Neuronal stem cell (in vitro differentiated cells): ENCODE measurements at regions not wholly inside any gene's neighbourhood (a gene's known extent, or its start where the extent isn't known, plus 50 kb on each side); places are given as distances from the start of the nearest gene placed in this dataset.

Experiments
- DNase-seq: peaks from one replicate; pipeline ENCODE4 v3.0.0-alpha.2; 2013; ENCODE audit warnings: low spot score
- H2AFZ ChIP-seq: one replicate; pipeline ENCODE4 v1.6.1; 2013; ENCODE audit warnings: mild to moderate bottlenecking, low read length, inconsistent platforms
- H2AK5ac ChIP-seq: 2 replicates; pipeline ENCODE4 v1.6.1; 2013; ENCODE audit warnings: low read depth, mild to moderate bottlenecking, inconsistent platforms, low read length, moderate library complexity, mixed read lengths
- H2BK120ac ChIP-seq: 2 replicates; pipeline ENCODE4 v1.6.1; 2013; ENCODE audit warnings: low read depth, mild to moderate bottlenecking, inconsistent platforms, low read length, moderate library complexity, mixed read lengths
- H2BK12ac ChIP-seq: one replicate; pipeline ENCODE4 v1.6.1; 2013; ENCODE audit warnings: low read length, inconsistent platforms
- H2BK15ac ChIP-seq: 2 replicates; pipeline ENCODE4 v1.6.1; 2013; ENCODE audit warnings: mild to moderate bottlenecking, low read length, inconsistent platforms, mixed read lengths
- H2BK5ac ChIP-seq: one replicate; pipeline ENCODE4 v1.6.1; 2013; ENCODE audit warnings: inconsistent platforms, mild to moderate bottlenecking, low read length, moderate library complexity
- H3K14ac ChIP-seq: one replicate; pipeline ENCODE4 v1.6.1; 2013; ENCODE audit warnings: low read length, inconsistent platforms
- H3K18ac ChIP-seq: 2 replicates; pipeline ENCODE4 v1.6.1; 2013; ENCODE audit warnings: low read length, inconsistent platforms
- H3K23ac ChIP-seq: 2 replicates; pipeline ENCODE4 v1.6.1; 2013; ENCODE audit warnings: low read depth, mild to moderate bottlenecking, mixed read lengths, low read length, inconsistent platforms; ENCODE audit not compliant: poor library complexity
- H3K27ac ChIP-seq: replicated peaks from 3 replicates; pipeline ENCODE4 v1.5.1; 2013; ENCODE audit warnings: low read length, inconsistent platforms
- H3K27me3 ChIP-seq, 3 experiments: 2 replicates each; pipeline ENCODE4 v1.6.1; 2013; ENCODE audit warnings: low read length in 3 of 3, mild to moderate bottlenecking in 2 of 3, inconsistent platforms in 1 of 3, low read depth in 1 of 3, mixed read lengths in 1 of 3, moderate library complexity in 1 of 3; ENCODE audit not compliant: control insufficient read depth in 3 of 3, insufficient read depth in 3 of 3
- H3K36me3 ChIP-seq, 2 donors: replicated peaks in 1 of 2; 2 replicates each; pipeline ENCODE4 v1.6.1; 2013; ENCODE audit warnings: low read length in 2 of 2; ENCODE audit not compliant: control insufficient read depth in 2 of 2, insufficient read depth in 2 of 2
- H3K4ac ChIP-seq: 2 replicates; pipeline ENCODE4 v1.6.1; 2013; ENCODE audit warnings: inconsistent platforms, mild to moderate bottlenecking, low read length, moderate library complexity
- H3K4me1 ChIP-seq, 2 donors: 1 replicate in 1 of 2; 2 replicates in 1 of 2; pipeline ENCODE4 v1.6.1; 2013; ENCODE audit warnings: low read length in 2 of 2, low read depth in 1 of 2; ENCODE audit not compliant: control insufficient read depth in 2 of 2, insufficient read depth in 1 of 2
- H3K4me2 ChIP-seq: one replicate; pipeline ENCODE4 v1.6.1; 2013; ENCODE audit warnings: mild to moderate bottlenecking, low read length, inconsistent platforms; ENCODE audit not compliant: insufficient read depth, poor library complexity, severe bottlenecking
- H3K4me3 ChIP-seq, 2 donors: 2 replicates each; pipeline ENCODE4 v1.5.1; 2013; ENCODE audit warnings: low read length in 2 of 2, mild to moderate bottlenecking in 2 of 2, inconsistent platforms in 1 of 2, moderate library complexity in 1 of 2
- H3K79me1 ChIP-seq: one replicate; pipeline ENCODE4 v1.6.1; 2013; ENCODE audit warnings: low read depth, mild to moderate bottlenecking, inconsistent platforms, low read length, moderate library complexity
- H3K9ac ChIP-seq: one replicate; pipeline ENCODE4 v1.6.1; 2013; ENCODE audit warnings: mild to moderate bottlenecking, low read depth, low read length, inconsistent platforms; ENCODE audit not compliant: poor library complexity
- H3K9me3 ChIP-seq, 2 donors: replicated peaks in 1 of 2; 2 replicates each; pipeline versions ENCODE3 to v1.6.1; 2013; ENCODE audit warnings: low read length in 2 of 2, mild to moderate bottlenecking in 2 of 2, inconsistent platforms in 1 of 2, low read depth in 1 of 2, mixed read lengths in 1 of 2, moderate library complexity in 1 of 2; ENCODE audit not compliant: control insufficient read depth in 2 of 2, insufficient read depth in 1 of 2
- H4K8ac ChIP-seq: one replicate; pipeline ENCODE4 v1.6.1; 2013; ENCODE audit warnings: low read depth, mild to moderate bottlenecking, inconsistent platforms, low read length, moderate library complexity
- H4K91ac ChIP-seq: one replicate; pipeline ENCODE4 v1.6.1; 2013; ENCODE audit warnings: low read length, low read depth, mild to moderate bottlenecking, inconsistent platforms; ENCODE audit not compliant: poor library complexity
- WGBS, 2 donors: extraction: QIAGEN DNeasy Blood & Tissue Kit; methylation state at CpG; one replicate each; pipeline ENCODE4 v1.1.7; 2013; ENCODE audit warnings: missing lambda C conversion rate in 2 of 2, mixed read lengths in 1 of 2; ENCODE audit not compliant: insufficient read length in 2 of 2, insufficient replicate concordance in 1 of 2; ENCODE audit errors: extremely low coverage in 2 of 2; 5-methylcytosine and 5-hydroxymethylcytosine counted together

GRCh38 chr5:3542769-3543168 lies 52.9 kb upstream of the IRX1 start:
- Histone ChIP-seq H2BK5ac (no peak overlapping the region), H3K4me1 (no peaks in the 10 kb centered on the region), H3K27me3 (no peaks in the 10 kb centered on the region), H2BK12ac (no peak overlapping the region), H3K4me3 (no peak overlapping the region), H2BK120ac (no peak overlapping the region), H2AK5ac (no peak overlapping the region), H3K9ac (no peak overlapping the region), H3K27ac (no peak overlapping the region), H3K14ac (no peak overlapping the region), H2AFZ (no peak overlapping the region), H3K4ac (no peak overlapping the region), H3K4me2 (no peak overlapping the region), H4K8ac (no peak overlapping the region), H3K23ac (no peak overlapping the region), H4K91ac (no peak overlapping the region), H3K79me1 (no peaks in the 10 kb centered on the region), H3K36me3 (no peaks in the 10 kb centered on the region), H3K9me3 (no peaks in the 10 kb centered on the region), H3K18ac (no peak overlapping the region), H2BK15ac (no peak overlapping the region)
- WGBS, 2 donors: no CpG with 5 or more reads among the region's 7 CpGs
- no peak for DNase-seq

- H3K4me3 ChIP-seq: no peak overlapping the region
- H2AK5ac ChIP-seq: no peak overlapping the region
- H3K4me2 ChIP-seq: no peak overlapping the region
- H3K36me3 ChIP-seq: no peaks in the 10 kb centered on the region
- H3K23ac ChIP-seq: no peak overlapping the region
- DNase-seq: no peak
- no CpG with 5 or more reads among the region's 3 CpGs for WGBS, 2 donors
- H2BK15ac ChIP-seq: no peak overlapping the region
- no peak overlapping the region for H2BK12ac ChIP-seq
- H4K91ac ChIP-seq: no peak overlapping the region
- no peak overlapping the region for H4K8ac ChIP-seq
- no peak overlapping the region for H3K4ac ChIP-seq
- no peak overlapping the region for H2BK5ac ChIP-seq
- no peak overlapping the region for H3K27ac ChIP-seq
- no peaks in the 10 kb centered on the region for H3K4me1 ChIP-seq
- no peak overlapping the region for H3K9ac ChIP-seq
- H2BK120ac ChIP-seq: no peak overlapping the region
- H3K79me1 ChIP-seq: no peaks in the 10 kb centered on the region
- no peak overlapping the region for H2AFZ ChIP-seq
- H3K27me3 ChIP-seq: no peaks in the 10 kb centered on the region
- no peak overlapping the region for H3K18ac ChIP-seq
- no peak overlapping the region for H3K14ac ChIP-seq
- no peaks in the 10 kb centered on the region for H3K9me3 ChIP-seq
These were observed 53.5 kb upstream of the IRX1 start for GRCh38 chr5:3542158-3542557.

GRCh38 chr5:3538886-3539285 lies 56.7 kb upstream of the IRX1 start:
- Histone ChIP-seq H3K9me3 (peaks cover 0 to 4% of the 10 kb centered on the region in 2 donors), H3K9ac (no peak overlapping the region), H3K36me3 (no peaks in the 10 kb centered on the region), H2AK5ac (no peak overlapping the region), H3K4ac (no peak overlapping the region), H3K27me3 (no peaks in the 10 kb centered on the region), H3K4me3 (no peak overlapping the region), H2BK15ac (no peak overlapping the region), H2AFZ (no peak overlapping the region), H3K4me2 (no peak overlapping the region), H3K18ac (no peak overlapping the region), H4K91ac (no peak overlapping the region), H3K14ac (no peak overlapping the region), H2BK5ac (no peak overlapping the region), H3K79me1 (no peaks in the 10 kb centered on the region), H2BK12ac (no peak overlapping the region), H3K23ac (no peak overlapping the region), H3K27ac (no peak overlapping the region), H2BK120ac (no peak overlapping the region), H4K8ac (no peak overlapping the region), H3K4me1 (no peaks in the 10 kb centered on the region)
- no CpG with 5 or more reads among the region's 8 CpGs for WGBS, 2 donors
- no peak for DNase-seq

GRCh38 chr5:3537942-3538341 lies 57.7 kb upstream of the IRX1 start:
- no CpG with 5 or more reads among the region's 8 CpGs for WGBS, 2 donors
- Histone ChIP-seq H3K18ac (no peak overlapping the region), H3K36me3 (no peaks in the 10 kb centered on the region), H2BK15ac (no peak overlapping the region), H2AK5ac (no peak overlapping the region), H3K9me3 (peaks cover 0 to 4% of the 10 kb centered on the region in 2 donors), H3K4me3 (peak overlapping the region in 1 of 2 donors; percentile 43), H4K8ac (no peak overlapping the region), H2BK5ac (no peak overlapping the region), H3K23ac (no peak overlapping the region), H3K27ac (no peak overlapping the region), H3K27me3 (no peaks in the 10 kb centered on the region), H3K4me1 (no peaks in the 10 kb centered on the region), H3K4me2 (no peak overlapping the region), H2AFZ (no peak overlapping the region), H2BK120ac (no peak overlapping the region), H3K79me1 (no peaks in the 10 kb centered on the region), H4K91ac (no peak overlapping the region), H3K9ac (no peak overlapping the region), H3K4ac (no peak overlapping the region), H2BK12ac (no peak overlapping the region), H3K14ac (no peak overlapping the region)
- no peak for DNase-seq
